Endothelial cell of umbilical vein (primary cell): ENCODE measurements at regions not wholly inside any gene's neighbourhood (a gene's known extent, or its start where the extent isn't known, plus 50 kb on each side); places are given as distances from the start of the nearest gene placed in this dataset.

Experiments used
- BruUV-seq: library from RNA; stranded (reverse); fragments of 400-500 nt; replicated peaks from 2 replicates; lab custom pipeline; 2021; lab: Mats Ljungman, UMichigan
- CTCF ChIA-PET: fragments of 300-600, 350-600 bp; sonication (Branson Sonifier 250); formaldehyde crosslinking; loops from one replicate; lab custom pipeline; 2021; ENCODE audit warnings: antibody characterized with exemption, inconsistent platforms; lab: Charles Lee
- POLR2A ChIA-PET: fragments of 300-600, 350-600 bp; sonication (Branson Sonifier 250); formaldehyde crosslinking; loops from one replicate; lab custom pipeline; 2021; ENCODE audit warnings: antibody characterized with exemption, inconsistent platforms; lab: Charles Lee
- DNase-seq: peaks from one replicate; pipeline ENCODE4 v3.0.0-alpha.2; 2011; ENCODE audit warnings: low read depth, low spot score
- FAIRE-seq: peaks from 2 replicates; lab custom pipeline; 2011; peaks lifted over from hg19 to GRCh38; lab: Jason Lieb, UNC
- H2AFZ ChIP-seq: 2 replicates; pipeline ENCODE4 v1.6.0; 2012; ENCODE audit warnings: low read depth, low read length, control low read depth, inconsistent platforms
- H3K27ac ChIP-seq: 2 replicates; pipeline ENCODE4 v1.5.1; 2011; ENCODE audit warnings: low read depth, mild to moderate bottlenecking, control low read depth, low read length, moderate library complexity; ENCODE audit not compliant: insufficient read depth
- H3K27me3 ChIP-seq, 2 experiments: 2 replicates each; pipeline versions ENCODE4 v1.6.0 to v1.6.1; 2011; ENCODE audit warnings: low read length in 2 of 2, mixed read lengths in 1 of 2; ENCODE audit not compliant: control insufficient read depth in 2 of 2, insufficient read depth in 2 of 2
- H3K36me3 ChIP-seq, 2 experiments: 2 replicates in 1 of 2; 3 replicates in 1 of 2; pipeline ENCODE4 v1.5.1; 2011; ENCODE audit warnings: low read length in 2 of 2, mild to moderate bottlenecking in 1 of 2, moderate library complexity in 1 of 2; ENCODE audit not compliant: control insufficient read depth in 2 of 2, insufficient read depth in 2 of 2; ENCODE audit errors: extremely low read depth in 1 of 2
- H3K4me1 ChIP-seq: 3 replicates; pipeline ENCODE4 v1.5.1; 2011; ENCODE audit warnings: mild to moderate bottlenecking, low read length; ENCODE audit not compliant: control insufficient read depth, insufficient read depth; ENCODE audit errors: extremely low read depth
- H3K4me2 ChIP-seq: 2 replicates; pipeline ENCODE4 v1.6.1; 2011; ENCODE audit warnings: low read length, control low read depth, mixed read lengths; ENCODE audit not compliant: insufficient read depth
- H3K4me3 ChIP-seq, 3 experiments: fragments of 200-600 bp in 1 of 3; sonication (generic), shearing (Covaris generic) in 1 of 3; replicated peaks in 1 of 3; 2 replicates each; pipeline ENCODE4 v1.5.1; 2011 to 2016; ENCODE audit warnings: control low read depth in 3 of 3, low read length in 3 of 3, mild to moderate bottlenecking in 2 of 3, inconsistent platforms in 1 of 3, low read depth in 1 of 3, moderate library complexity in 1 of 3; ENCODE audit not compliant: insufficient read depth in 1 of 3
- H3K79me2 ChIP-seq: 2 replicates; pipeline ENCODE4 v1.6.0; 2012; ENCODE audit warnings: low read length, inconsistent platforms; ENCODE audit not compliant: control insufficient read depth, insufficient read depth
- H3K9ac ChIP-seq: replicated peaks from 2 replicates; pipeline ENCODE3; 2011; ENCODE audit warnings: low read length, control low read depth; ENCODE audit not compliant: insufficient read depth; ENCODE audit errors: extremely low read depth
- H3K9me1 ChIP-seq: replicated peaks from 3 replicates; pipeline ENCODE4 v1.6.0; 2011; ENCODE audit warnings: mild to moderate bottlenecking, low read length; ENCODE audit not compliant: control insufficient read depth, insufficient read depth; ENCODE audit errors: extremely low read depth
- H3K9me3 ChIP-seq: replicated peaks from 2 replicates; pipeline ENCODE4 v1.5.1; 2012; ENCODE audit warnings: low read length, inconsistent platforms; ENCODE audit not compliant: control insufficient read depth, insufficient read depth
- H4K20me1 ChIP-seq: replicated peaks from 2 replicates; pipeline ENCODE3; 2011; ENCODE audit warnings: mild to moderate bottlenecking, low read length; ENCODE audit not compliant: control insufficient read depth, insufficient read depth; ENCODE audit errors: extremely low read depth
- CTCF ChIP-seq, 2 donors: IDR thresholded peaks; 1 replicate in 1 of 2; 2 replicates in 1 of 2; pipeline ENCODE4 v1.5.1; 2011; ENCODE audit warnings: low read length in 2 of 2, mild to moderate bottlenecking in 2 of 2, moderate library complexity in 2 of 2, control low read depth in 1 of 2, inconsistent platforms in 1 of 2, low read depth in 1 of 2; ENCODE audit not compliant: insufficient read depth in 1 of 2; ENCODE audit errors: extremely low read depth in 1 of 2
- EZH2 ChIP-seq: IDR thresholded peaks from 2 replicates; pipeline ENCODE4 v1.6.1; 2012; ENCODE audit warnings: borderline replicate concordance, low read depth, mild to moderate bottlenecking, moderate library complexity, low read length, inconsistent platforms; ENCODE audit not compliant: severe bottlenecking
- FOS ChIP-seq: IDR thresholded peaks from 2 replicates; pipeline ENCODE4 v1.6.1; 2011; ENCODE audit warnings: mild to moderate bottlenecking, low read length, moderate library complexity, borderline replicate concordance; ENCODE audit not compliant: insufficient read depth
- GATA2 ChIP-seq: IDR thresholded peaks from 2 replicates; pipeline ENCODE4 v1.7.0; 2011; ENCODE audit warnings: low read depth, mild to moderate bottlenecking, moderate library complexity, mixed read lengths, low read length; ENCODE audit not compliant: insufficient read length, insufficient read depth
- JUN ChIP-seq: IDR thresholded peaks from 2 replicates; pipeline ENCODE4 v1.6.1; 2011; ENCODE audit warnings: borderline replicate concordance, low read depth; ENCODE audit not compliant: insufficient read length, insufficient read depth
- MYC ChIP-seq: IDR thresholded peaks from one replicate; pipeline ENCODE4 v1.6.1; 2011; ENCODE audit warnings: mild to moderate bottlenecking, low read depth, low read length
- POLR2A ChIP-seq: IDR thresholded peaks from 2 replicates; pipeline ENCODE4 v1.6.1; 2012; ENCODE audit warnings: low read depth, mild to moderate bottlenecking, control low read depth, low read length
- POLR2AphosphoS5 ChIP-seq: IDR thresholded peaks from 2 replicates; pipeline ENCODE4 v1.6.1; 2012; ENCODE audit warnings: low read depth, mild to moderate bottlenecking, control low read depth, low read length, moderate library complexity; ENCODE audit not compliant: insufficient read depth
- dilution Hi-C: fragments of 300-500 bp; cut with MboI; formaldehyde crosslinking; loops from one replicate; pipeline ENCODE4 v1.15.0; 2019; ENCODE audit warnings: low sequenced_read_pairs; ENCODE audit not compliant: extremely low pct_ligation_motif_present
- intact Hi-C: fragments of 100-400 bp; cut with micrococcal nuclease; formaldehyde crosslinking; loops from one replicate; pipeline ENCODE4 v1.10.0; 2022
- TF ChIP-seq, protein P1 (sequence below): IDR thresholded peaks from 2 replicates; pipeline ENCODE4 v1.6.1; 2011; ENCODE audit not compliant: insufficient read depth, insufficient read length

GRCh38 chr5:114790403-114790792, 379.3 kb downstream of the TRIM36 start:
- H4K20me1 ChIP-seq = no peaks in the 10 kb centered on the region
- no peaks in the 10 kb centered on the region for H3K27me3 ChIP-seq
- dilution Hi-C loops (no loop called here), intact Hi-C loops (no loop called here)
- no peak for DNase-seq
- TF ChIP-seq EZH2 (no peak), FOS (no peak), JUN (no peak)
- H3K4me1 ChIP-seq = no peaks in the 10 kb centered on the region
- H3K79me2 ChIP-seq = no peaks in the 10 kb centered on the region
- H3K9me1 ChIP-seq = no peaks in the 10 kb centered on the region
- H2AFZ ChIP-seq = no peak overlapping the region
- no peak overlapping the region for H3K4me2 ChIP-seq
- BruUV-seq = no TSS peak
- peaks cover 4% of the 10 kb centered on the region for H3K9me3 ChIP-seq
- no peak for FAIRE-seq
- no peak overlapping the region for H3K9ac ChIP-seq
- H3K27ac ChIP-seq = no peak overlapping the region
- no peak overlapping the region for H3K4me3 ChIP-seq
- ChIA-PET POLR2A (no interaction called here), CTCF (no interaction called here)
- no peaks in the 10 kb centered on the region for H3K36me3 ChIP-seq

DNA sequence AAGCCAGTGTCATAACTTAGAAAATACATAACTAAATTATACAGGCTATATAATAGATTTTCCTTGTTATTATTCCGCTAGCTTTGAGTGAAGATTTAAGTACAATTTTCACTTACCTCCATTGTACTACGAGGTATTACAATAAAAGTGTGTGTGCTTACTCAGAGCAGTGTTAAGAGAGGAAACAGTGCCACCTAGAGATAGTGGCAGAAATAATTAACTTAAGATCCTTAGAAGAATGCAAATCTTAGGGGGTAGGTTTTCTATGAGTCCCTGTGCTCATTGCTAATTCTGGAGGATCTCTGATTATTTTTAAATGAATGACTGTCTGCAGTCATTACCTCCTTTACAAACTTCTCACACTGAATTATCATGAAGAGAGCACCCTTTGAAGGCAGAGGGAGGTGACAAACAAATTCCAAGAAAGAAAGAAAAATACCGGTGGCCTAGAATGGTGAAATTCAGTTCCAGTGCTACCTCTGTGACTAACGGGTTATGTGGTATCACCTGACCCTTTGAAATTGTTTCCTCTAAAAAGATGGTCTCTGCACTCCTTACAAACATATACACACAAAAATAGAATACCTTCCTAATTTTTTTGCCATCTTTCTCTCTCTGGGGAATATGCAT, 379.8 kb downstream of the TRIM36 start:
- CTCF ChIA-PET = no interaction called here
- Histone ChIP-seq H3K9me3 (peaks cover 4% of the 10 kb centered on the region), H3K36me3 (no peaks in the 10 kb centered on the region), H3K9me1 (no peaks in the 10 kb centered on the region), H3K4me1 (no peaks in the 10 kb centered on the region), H3K9ac (no peak overlapping the region), H3K4me3 (no peak overlapping the region), H3K27ac (no peak overlapping the region), H3K4me2 (no peak overlapping the region), H4K20me1 (no peaks in the 10 kb centered on the region), H2AFZ (no peak overlapping the region), H3K79me2 (no peaks in the 10 kb centered on the region), H3K27me3 (no peaks in the 10 kb centered on the region)
- DNase-seq (no peak), FAIRE-seq (no peak)
- POLR2A ChIA-PET = no interaction called here
- BruUV-seq = no TSS peak
- intact Hi-C loops = no loop called here
- no peak for TF ChIP-seq CTCF (IDR thresholded peaks at IDR 0.05; ENCODE audit: extremely low read depth in 1 of 2, insufficient read depth in 1 of 2, low read depth in 1 of 2, low read length in 2 of 2)
- TF ChIP-seq GATA2 = no peak
- TF ChIP-seq EZH2 = no peak
- TF ChIP-seq, protein P1, sequence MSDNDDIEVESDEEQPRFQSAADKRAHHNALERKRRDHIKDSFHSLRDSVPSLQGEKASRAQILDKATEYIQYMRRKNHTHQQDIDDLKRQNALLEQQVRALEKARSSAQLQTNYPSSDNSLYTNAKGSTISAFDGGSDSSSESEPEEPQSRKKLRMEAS = no peak
- TF ChIP-seq JUN = no peak
- TF ChIP-seq POLR2A = no peak
- TF ChIP-seq MYC = no peak
- TF ChIP-seq POLR2AphosphoS5 = no peak
- no peak for TF ChIP-seq FOS
- dilution Hi-C loops = no loop called here
